SH-SY5Y (cell line): ENCODE measurements at regions not wholly inside any gene's neighbourhood (a gene's known extent, or its start where the extent isn't known, plus 50 kb on each side); places are given as distances from the start of the nearest gene placed in this dataset.

ENCODE experiments used
- GATA2 ChIP-seq: IDR thresholded peaks from 2 replicates; pipeline ENCODE4 v1.6.1; 2011; ENCODE audit warnings: mild to moderate bottlenecking, low read depth, low read length
- GATA3 ChIP-seq: IDR thresholded peaks from 2 replicates; pipeline ENCODE4 v1.6.1; 2011; ENCODE audit warnings: low read depth, mild to moderate bottlenecking, low read length, moderate library complexity

DNA sequence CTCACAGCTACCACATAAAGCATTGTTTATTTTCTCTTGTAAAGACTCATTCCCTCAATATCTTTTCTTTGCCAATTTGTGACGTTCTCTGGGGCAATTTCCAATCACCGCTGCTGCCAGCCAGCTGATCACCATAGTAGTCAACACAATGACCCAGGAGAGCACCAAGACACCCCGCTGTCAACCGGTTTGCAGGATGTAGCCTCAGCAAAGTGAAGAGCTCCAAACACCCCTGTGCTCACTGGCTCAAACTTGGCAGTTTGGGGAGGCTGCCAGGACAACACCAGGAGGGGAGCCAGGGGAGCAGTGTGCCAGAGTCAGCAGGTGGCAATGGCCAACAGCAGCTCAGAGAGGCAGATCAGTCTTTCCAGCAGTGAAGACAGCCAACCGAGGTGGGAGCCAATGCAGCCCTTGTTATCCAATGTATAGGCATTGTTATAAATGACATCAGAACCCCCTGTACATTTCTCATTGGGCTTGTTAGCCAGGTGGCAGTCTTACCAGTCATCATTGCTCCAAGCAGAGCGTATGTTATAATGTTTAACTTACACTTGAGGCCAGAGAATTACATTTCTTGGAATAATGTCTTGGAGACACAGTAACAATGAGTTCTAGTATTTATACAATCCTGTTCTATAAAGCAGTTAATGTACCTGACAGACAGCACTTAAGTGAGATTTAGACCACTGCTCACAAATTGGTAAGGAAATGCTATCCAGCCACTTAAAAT lies 274.9 kb upstream of the GK2 start:
- TF ChIP-seq GATA3 (no peak), GATA2 (no peak)

DNA sequence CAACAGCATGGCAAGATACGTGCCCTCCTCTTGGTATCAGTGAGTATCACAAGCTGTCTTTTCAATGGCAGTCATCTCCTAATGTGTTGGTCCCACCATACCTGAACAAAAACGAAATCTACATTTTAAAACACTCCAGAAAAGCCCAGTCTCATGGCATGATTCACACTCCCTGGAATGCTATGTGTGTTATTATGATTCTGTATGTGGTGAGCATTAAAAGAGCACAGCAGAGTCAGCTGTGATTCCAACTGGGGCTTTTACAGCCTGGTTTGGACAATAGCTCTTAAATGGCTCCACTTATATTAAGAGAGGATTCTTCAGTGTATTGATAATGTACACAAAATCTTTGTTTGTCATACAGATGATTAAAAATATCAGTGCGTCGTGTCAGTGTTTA lies 274.1 kb upstream of the GK2 start:
- TF ChIP-seq GATA2 (no peak), GATA3 (no peak)

DNA sequence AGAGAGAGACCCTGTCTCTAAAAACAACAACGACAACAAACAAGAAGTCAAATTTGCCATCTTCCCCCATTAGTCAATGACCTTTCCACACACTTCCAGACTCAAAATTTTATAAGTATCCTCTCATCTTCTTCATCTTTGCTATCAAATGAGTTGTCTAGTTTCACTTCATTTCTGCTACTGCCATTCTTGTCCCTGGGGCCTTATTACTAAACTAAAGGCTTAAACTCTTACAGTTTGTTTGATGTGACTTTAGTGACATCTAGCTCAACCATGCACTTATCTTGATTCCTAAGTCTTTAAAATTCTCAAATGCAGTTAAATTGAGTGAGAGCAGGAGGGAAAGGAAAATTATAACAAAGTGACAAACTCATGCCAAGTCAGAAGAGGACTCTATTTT lies 271.8 kb upstream of the GK2 start:
- TF ChIP-seq GATA2 (no peak), GATA3 (no peak)

- TF ChIP-seq GATA3, result no peak
- TF ChIP-seq GATA2, result no peak
These were observed 270.6 kb upstream of the GK2 start for GRCh38 chr4:79678472-79679202.

DNA sequence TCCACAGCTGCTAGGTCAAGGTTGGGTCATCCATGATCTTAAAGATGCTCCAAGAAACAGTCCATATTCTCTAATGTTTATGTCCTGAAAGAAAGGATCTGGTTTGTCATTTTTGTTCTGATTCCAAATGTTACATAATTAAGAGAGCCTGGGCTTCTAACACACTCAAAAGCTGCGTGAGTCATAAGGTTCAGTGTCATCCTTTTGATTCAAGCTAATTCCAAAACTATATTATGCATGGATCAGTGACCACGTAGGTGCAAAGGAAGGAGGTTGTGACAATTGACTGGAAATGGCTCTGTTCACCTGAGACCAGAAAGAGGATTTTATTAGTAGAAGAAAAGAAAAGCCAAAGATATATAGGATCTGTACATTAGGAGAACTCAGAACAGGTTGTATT lies 268.7 kb upstream of the GK2 start:
- no peak for TF ChIP-seq GATA2
- TF ChIP-seq GATA3, result no peak

- TF ChIP-seq GATA3 (no peak), GATA2 (no peak)
These were observed 265.9 kb upstream of the GK2 start for GRCh38 chr4:79673898-79674297.

- TF ChIP-seq GATA2 (no peak), GATA3 (no peak)
These were observed 265.3 kb upstream of the GK2 start for GRCh38 chr4:79673377-79673776.

GRCh38 chr4:79666875-79667274 lies 258.8 kb upstream of the GK2 start:
- TF ChIP-seq GATA3, result no peak
- no peak for TF ChIP-seq GATA2

GRCh38 chr4:79666112-79666511 lies 258.1 kb upstream of the GK2 start:
- no peak for TF ChIP-seq GATA3
- TF ChIP-seq GATA2, result no peak

DNA sequence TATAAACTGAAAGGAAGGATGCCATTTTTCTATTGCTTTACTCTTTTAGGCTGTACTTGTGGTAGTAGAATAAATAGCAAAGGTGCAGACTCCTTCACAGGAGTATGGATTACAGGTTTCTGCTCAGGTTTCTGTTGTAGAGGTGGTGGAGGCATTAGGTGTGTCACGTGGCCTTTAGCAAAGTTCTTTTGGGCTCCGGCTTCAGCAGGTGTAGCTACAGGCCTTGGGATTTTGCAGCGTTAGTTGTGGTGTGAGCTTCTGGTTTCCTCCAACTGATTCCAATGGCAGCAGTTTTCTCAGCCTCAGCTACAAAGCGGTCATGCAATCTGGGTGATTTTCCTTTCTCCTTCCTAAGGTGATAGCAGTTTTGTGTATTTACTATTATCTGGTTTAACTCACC lies 255.8 kb upstream of the GK2 start:
- TF ChIP-seq GATA3 (no peak), GATA2 (no peak)

- no peak for TF ChIP-seq GATA2
- no peak for TF ChIP-seq GATA3
These were observed 255.1 kb upstream of the GK2 start for GRCh38 chr4:79663141-79663540.

GRCh38 chr4:79662651-79663050 lies 254.6 kb upstream of the GK2 start:
- no peak for TF ChIP-seq GATA3
- no peak for TF ChIP-seq GATA2

- TF ChIP-seq GATA3 (no peak), GATA2 (no peak)
These were observed 253.2 kb upstream of the GK2 start for GRCh38 chr4:79661196-79661595.

- TF ChIP-seq GATA2 (no peak), GATA3 (no peak)
These were observed 249.4 kb upstream of the GK2 start for GRCh38 chr4:79657379-79657778.

DNA sequence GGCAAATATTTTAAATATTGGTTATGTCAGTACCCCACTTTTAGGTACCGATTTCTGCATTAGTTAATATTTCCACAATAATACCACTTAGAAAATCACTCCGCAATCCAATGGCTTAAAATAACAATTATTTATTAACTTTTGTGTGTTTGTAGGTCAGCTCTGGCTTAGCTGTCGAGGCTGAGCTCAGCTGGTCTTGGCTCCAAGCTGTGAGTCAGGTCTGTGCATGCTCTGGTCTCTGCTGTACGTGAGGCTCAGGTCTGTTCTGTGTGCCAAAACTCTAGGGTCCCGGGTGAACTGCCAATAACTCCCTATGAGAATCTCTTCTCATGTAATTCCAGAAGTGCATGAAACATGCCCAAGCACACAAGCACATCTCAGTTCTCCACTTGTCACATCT lies 245.8 kb upstream of the GK2 start:
- no peak for TF ChIP-seq GATA2
- TF ChIP-seq GATA3, result no peak
